Esophagus (tissue), 2 donors: ENCODE measurements at regions not wholly inside any gene's neighbourhood (a gene's known extent, or its start where the extent isn't known, plus 50 kb on each side); places are given as distances from the start of the nearest gene placed in this dataset.

ENCODE experiments used
- H3K27ac ChIP-seq, 2 donors: one replicate each; pipeline ENCODE4 v1.5.1; 2013; ENCODE audit warnings: low read depth in 2 of 2, mild to moderate bottlenecking in 2 of 2, inconsistent platforms in 1 of 2, low read length in 1 of 2, moderate library complexity in 1 of 2
- H3K27me3 ChIP-seq, 2 donors: one replicate each; pipeline ENCODE4 v1.6.1; 2013; ENCODE audit warnings: low read length in 2 of 2, control low read depth in 1 of 2, mild to moderate bottlenecking in 1 of 2; ENCODE audit not compliant: insufficient read depth in 2 of 2, control insufficient read depth in 1 of 2
- H3K36me3 ChIP-seq, 2 donors: one replicate each; pipeline ENCODE4 v1.6.1; 2013; ENCODE audit warnings: low read length in 1 of 2; ENCODE audit not compliant: control insufficient read depth in 2 of 2, insufficient read depth in 2 of 2
- H3K4me1 ChIP-seq, 2 donors: one replicate each; pipeline ENCODE4 v1.6.1; 2013; ENCODE audit warnings: low read length in 1 of 2; ENCODE audit not compliant: control insufficient read depth in 2 of 2, insufficient read depth in 2 of 2
- H3K4me3 ChIP-seq, 2 donors: one replicate each; pipeline ENCODE4 v1.5.1; 2013; ENCODE audit warnings: low read length in 2 of 2, mild to moderate bottlenecking in 2 of 2, low read depth in 1 of 2, moderate library complexity in 1 of 2
- H3K9me3 ChIP-seq, 2 donors: one replicate each; pipeline ENCODE4 v1.6.1; 2013; ENCODE audit warnings: mild to moderate bottlenecking in 2 of 2, low read depth in 1 of 2, low read length in 1 of 2, moderate library complexity in 1 of 2; ENCODE audit not compliant: control insufficient read depth in 2 of 2, insufficient read depth in 1 of 2
- WGBS, 2 donors: extraction: QIAGEN DNeasy Blood & Tissue Kit; methylation state at CpG; one replicate each; pipeline ENCODE4 v1.1.7; 2013; 5-methylcytosine and 5-hydroxymethylcytosine counted together
- donor health status: healthy with polysubstance abuse.
- donor health status: Bipolar disorder and iron deficiency.

- H3K4me3 ChIP-seq = no peak overlapping the region
- no peaks in the 10 kb centered on the region for H3K4me1 ChIP-seq
- no peak overlapping the region for H3K27ac ChIP-seq
- no peaks in the 10 kb centered on the region for H3K27me3 ChIP-seq
- H3K9me3 ChIP-seq = no peaks in the 10 kb centered on the region
- WGBS, 2 donors = 81 to 82% methylated on average over 3 of the region's 3 CpGs
- H3K36me3 ChIP-seq = no peaks in the 10 kb centered on the region
Observed at GRCh38 chr12:19964549-19964948, 403.8 kb upstream of the PDE3A start.

GRCh38 chr12:19965196-19966038 lies 402.9 kb upstream of the PDE3A start:
- WGBS, 2 donors = 76 to 81% methylated on average over 3 of the region's 3 CpGs

GRCh38 chr12:19967001-19967400 lies 401.3 kb upstream of the PDE3A start:
- Histone ChIP-seq H3K4me3 (no peak overlapping the region), H3K36me3 (no peaks in the 10 kb centered on the region), H3K4me1 (no peaks in the 10 kb centered on the region), H3K27me3 (no peaks in the 10 kb centered on the region), H3K9me3 (no peaks in the 10 kb centered on the region), H3K27ac (no peak overlapping the region)
- 72 to 75% methylated on average over 4 of the region's 4 CpGs for WGBS, 2 donors

More at GRCh38 chr12:19965196-19966038, 402.9 kb upstream of the PDE3A start:
- H3K4me1 ChIP-seq = no peaks in the 10 kb centered on the region
- H3K27me3 ChIP-seq = no peaks in the 10 kb centered on the region
- no peaks in the 10 kb centered on the region for H3K9me3 ChIP-seq
- H3K36me3 ChIP-seq = no peaks in the 10 kb centered on the region
- H3K4me3 ChIP-seq = no peak overlapping the region
- no peak overlapping the region for H3K27ac ChIP-seq

GRCh38 chr12:19967431-19967830 lies 400.9 kb upstream of the PDE3A start:
- H3K4me1 ChIP-seq = no peaks in the 10 kb centered on the region
- WGBS, 2 donors = 7 to 16% methylated on average over 2 of the region's 2 CpGs
- no peaks in the 10 kb centered on the region for H3K27me3 ChIP-seq
- H3K27ac ChIP-seq = no peak overlapping the region
- no peaks in the 10 kb centered on the region for H3K36me3 ChIP-seq
- no peaks in the 10 kb centered on the region for H3K9me3 ChIP-seq
- H3K4me3 ChIP-seq = no peak overlapping the region

- H3K27me3 ChIP-seq = no peaks in the 10 kb centered on the region
- H3K9me3 ChIP-seq = no peaks in the 10 kb centered on the region
- no peaks in the 10 kb centered on the region for H3K36me3 ChIP-seq
- H3K4me1 ChIP-seq = no peaks in the 10 kb centered on the region
- 35 to 50% methylated on average over 2 of the region's 2 CpGs for WGBS, 2 donors
- H3K27ac ChIP-seq = no peak overlapping the region
- no peak overlapping the region for H3K4me3 ChIP-seq
Observed at GRCh38 chr12:19970116-19970515, 398.2 kb upstream of the PDE3A start.

GRCh38 chr12:19970821-19971220 lies 397.5 kb upstream of the PDE3A start:
- H3K9me3 ChIP-seq = no peaks in the 10 kb centered on the region
- WGBS, 2 donors = 58 to 67% methylated on average over 1 of the region's 1 CpG
- no peak overlapping the region for H3K27ac ChIP-seq
- H3K4me1 ChIP-seq = no peaks in the 10 kb centered on the region
- no peaks in the 10 kb centered on the region for H3K27me3 ChIP-seq
- H3K36me3 ChIP-seq = no peaks in the 10 kb centered on the region
- no peak overlapping the region for H3K4me3 ChIP-seq

GRCh38 chr12:19971361-19972280 lies 396.7 kb upstream of the PDE3A start:
- no peaks in the 10 kb centered on the region for H3K4me1 ChIP-seq
- no peaks in the 10 kb centered on the region for H3K9me3 ChIP-seq
- H3K27ac ChIP-seq = no peak overlapping the region
- H3K36me3 ChIP-seq = no peaks in the 10 kb centered on the region
- no peaks in the 10 kb centered on the region for H3K27me3 ChIP-seq
- 65 to 78% methylated on average over 8 of the region's 8 CpGs for WGBS, 2 donors
- no peak overlapping the region for H3K4me3 ChIP-seq

- Histone ChIP-seq H3K27me3 (no peaks in the 10 kb centered on the region), H3K36me3 (no peaks in the 10 kb centered on the region), H3K9me3 (no peaks in the 10 kb centered on the region), H3K27ac (no peak overlapping the region), H3K4me1 (no peaks in the 10 kb centered on the region), H3K4me3 (no peak overlapping the region)
- WGBS, 2 donors = 78 to 79% methylated on average over 11 of the region's 11 CpGs
Observed at GRCh38 chr12:19972325-19973288, 395.7 kb upstream of the PDE3A start.

- Histone ChIP-seq H3K36me3 (no peaks in the 10 kb centered on the region), H3K27ac (no peak overlapping the region), H3K9me3 (no peaks in the 10 kb centered on the region), H3K4me3 (no peak overlapping the region), H3K4me1 (no peaks in the 10 kb centered on the region), H3K27me3 (no peaks in the 10 kb centered on the region)
Observed at GRCh38 chr12:19978193-19978592, 390.1 kb upstream of the PDE3A start.
